ENCODE measurements at regions not wholly inside any gene's neighbourhood (a gene's known extent, or its start where the extent isn't known, plus 50 kb on each side); places are given as distances from the start of the nearest gene placed in this dataset.
A peak's percentile ranks its signal among the peaks of the same experiment; 100 is the strongest.
"Not testable (repeated sequence)": the region's sequence is repeated elsewhere in the genome, so short reads cannot be mapped to it uniquely, and the experiment has no call there.

GRCh38 chr6:76866091-76866915, 597.0 kb downstream of the HTR1B start:
- TF ChIP-seq, protein P1, sequence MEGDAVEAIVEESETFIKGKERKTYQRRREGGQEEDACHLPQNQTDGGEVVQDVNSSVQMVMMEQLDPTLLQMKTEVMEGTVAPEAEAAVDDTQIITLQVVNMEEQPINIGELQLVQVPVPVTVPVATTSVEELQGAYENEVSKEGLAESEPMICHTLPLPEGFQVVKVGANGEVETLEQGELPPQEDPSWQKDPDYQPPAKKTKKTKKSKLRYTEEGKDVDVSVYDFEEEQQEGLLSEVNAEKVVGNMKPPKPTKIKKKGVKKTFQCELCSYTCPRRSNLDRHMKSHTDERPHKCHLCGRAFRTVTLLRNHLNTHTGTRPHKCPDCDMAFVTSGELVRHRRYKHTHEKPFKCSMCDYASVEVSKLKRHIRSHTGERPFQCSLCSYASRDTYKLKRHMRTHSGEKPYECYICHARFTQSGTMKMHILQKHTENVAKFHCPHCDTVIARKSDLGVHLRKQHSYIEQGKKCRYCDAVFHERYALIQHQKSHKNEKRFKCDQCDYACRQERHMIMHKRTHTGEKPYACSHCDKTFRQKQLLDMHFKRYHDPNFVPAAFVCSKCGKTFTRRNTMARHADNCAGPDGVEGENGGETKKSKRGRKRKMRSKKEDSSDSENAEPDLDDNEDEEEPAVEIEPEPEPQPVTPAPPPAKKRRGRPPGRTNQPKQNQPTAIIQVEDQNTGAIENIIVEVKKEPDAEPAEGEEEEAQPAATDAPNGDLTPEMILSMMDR (conservative IDR thresholded peaks at IDR 0.05; ENCODE audit: low read depth, low read length) = no peak
- DNase-seq (ENCODE audit: low read depth) = no peak
- no peak overlapping the region for H3K4me3 ChIP-seq (ENCODE audit: low read length)

- no peak for DNase-seq (ENCODE audit: low read depth)
- no peak overlapping the region for H3K4me3 ChIP-seq (ENCODE audit: low read length)
- TF ChIP-seq, protein P1 (conservative IDR thresholded peaks at IDR 0.05; ENCODE audit: low read depth, low read length) = no peak
These were observed 600.4 kb downstream of the HTR1B start for GRCh38 chr6:76862936-76863335.

DNA sequence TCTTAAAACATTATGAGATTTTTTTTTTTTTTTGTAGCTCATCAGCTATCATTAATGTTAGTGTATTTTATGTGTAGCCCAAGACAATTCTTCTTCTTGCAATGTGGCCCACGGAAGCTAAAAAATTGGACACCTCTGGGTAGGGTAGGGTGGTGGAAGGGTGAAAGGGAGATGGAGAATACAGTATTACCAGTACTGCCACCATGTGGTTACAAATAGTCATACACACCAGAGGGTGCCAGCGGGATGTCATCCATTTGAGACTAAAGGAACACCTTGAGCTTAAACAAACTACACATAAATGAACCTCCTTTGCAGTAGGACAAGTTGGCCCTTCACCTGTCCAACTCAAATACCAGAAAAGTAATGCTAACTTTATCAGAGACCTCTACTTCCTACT, 601.9 kb downstream of the HTR1B start:
- TF ChIP-seq, protein P1 (conservative IDR thresholded peaks at IDR 0.05; ENCODE audit: low read depth, low read length) = peak; percentile 47
- DNase-seq (ENCODE audit: low read depth) = no peak
- H3K4me3 ChIP-seq (ENCODE audit: low read length) = no peak overlapping the region

DNA sequence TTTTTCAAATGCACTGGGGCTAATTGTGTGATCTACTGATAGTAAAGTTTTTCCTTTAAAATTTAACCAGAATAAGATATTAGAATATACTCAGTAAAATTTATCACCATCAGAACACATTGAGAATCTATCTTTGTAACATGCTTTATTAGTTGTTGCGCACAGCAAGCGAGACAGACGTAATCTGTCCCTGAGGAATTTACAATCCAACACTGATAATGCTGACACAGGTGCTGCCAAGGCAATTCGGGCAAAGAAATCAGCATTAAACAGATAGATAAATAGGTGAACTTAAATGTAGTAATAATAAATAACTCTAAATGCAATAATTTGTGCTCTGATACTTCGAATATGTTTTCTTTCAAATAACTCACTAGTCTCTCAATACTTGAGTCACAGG, 607.2 kb downstream of the HTR1B start:
- no peak for DNase-seq (ENCODE audit: low read depth)
- no peak overlapping the region for H3K4me3 ChIP-seq (ENCODE audit: low read length)
- TF ChIP-seq, protein P1 (conservative IDR thresholded peaks at IDR 0.05; ENCODE audit: low read depth, low read length) = no peak

DNA sequence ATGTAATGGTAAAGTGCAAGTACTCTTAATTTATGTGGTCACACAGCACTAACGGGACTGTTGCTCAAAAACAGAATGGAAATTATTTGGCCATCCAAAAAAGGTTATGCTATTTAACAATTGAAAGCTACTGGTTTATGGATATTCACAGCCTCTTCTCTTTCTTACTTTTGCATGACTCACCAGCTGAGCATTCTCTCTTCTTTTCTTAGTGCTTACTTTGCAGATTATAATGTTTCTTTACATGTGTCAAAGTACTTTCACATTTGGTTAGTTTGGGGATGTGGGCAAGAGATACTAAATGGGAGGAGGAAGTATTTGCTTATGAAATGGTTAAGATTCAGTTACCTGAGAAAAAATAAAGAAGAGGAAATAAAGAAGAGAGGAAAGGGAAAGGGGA, 610.5 kb downstream of the HTR1B start:
- no peak overlapping the region for H3K4me3 ChIP-seq (ENCODE audit: low read length)
- TF ChIP-seq, protein P1 (conservative IDR thresholded peaks at IDR 0.05; ENCODE audit: low read depth, low read length) = no peak
- no peak for DNase-seq (ENCODE audit: low read depth)

DNA sequence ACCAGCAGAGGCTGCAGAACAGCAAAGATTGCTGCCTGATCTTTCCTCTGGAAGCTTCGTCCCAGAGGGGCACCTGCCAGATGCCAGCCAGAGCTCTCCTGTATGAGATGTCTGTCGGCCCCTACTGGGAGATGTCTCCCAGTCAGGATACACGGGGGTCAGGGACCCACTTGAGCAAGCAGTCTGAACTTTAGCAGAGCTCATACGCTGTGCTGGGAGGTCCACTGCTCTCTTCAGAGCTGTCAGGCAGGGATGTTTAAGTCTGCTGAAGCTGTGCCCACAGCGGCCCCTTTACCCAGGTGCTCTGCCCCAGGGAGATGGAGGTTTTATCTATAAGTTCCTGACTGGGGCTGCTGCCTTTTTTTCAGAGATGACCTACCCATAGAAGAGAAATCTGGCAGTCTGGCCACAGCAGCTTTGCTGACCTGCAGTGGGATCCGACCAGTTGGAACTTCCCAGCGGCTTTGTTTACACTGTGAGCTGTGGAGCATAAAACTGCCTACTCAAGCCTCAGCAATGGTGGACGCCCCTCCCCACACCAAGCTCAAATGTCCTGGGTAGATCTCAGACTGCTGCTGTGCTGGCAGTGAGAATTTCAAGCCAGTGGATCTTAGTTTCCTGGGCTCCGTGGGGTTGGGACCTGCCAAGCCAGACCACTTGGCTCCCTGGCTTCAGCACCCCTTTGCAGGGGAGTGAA, 613.9 kb downstream of the HTR1B start:
- DNase-seq (ENCODE audit: low read depth) = not testable (repeated sequence)

GRCh38 chr6:76843054-76843822, 620.1 kb downstream of the HTR1B start:
- TF ChIP-seq, protein P1 (conservative IDR thresholded peaks at IDR 0.05; ENCODE audit: low read depth, low read length) = no peak
- H3K4me3 ChIP-seq (ENCODE audit: low read length) = no peak overlapping the region
- no peak for DNase-seq (ENCODE audit: low read depth)

More for the DNA sequence above, 613.9 kb downstream of the HTR1B start:
- H3K4me3 ChIP-seq (ENCODE audit: low read length) = not testable (repeated sequence)

All from retinal pigment epithelial cell (primary cell).